ENCODE measurements at regions not wholly inside any gene's neighbourhood (a gene's known extent, or its start where the extent isn't known, plus 50 kb on each side); places are given as distances from the start of the nearest gene placed in this dataset.

- no peak for DNase-seq
These were observed 525.3 kb upstream of the NOVA1 start for GRCh38 chr14:27123162-27123561.

- DNase-seq, result no peak
These were observed 530.0 kb upstream of the NOVA1 start for GRCh38 chr14:27127838-27128237.

GRCh38 chr14:27134200-27134599, 536.4 kb upstream of the NOVA1 start:
- DNase-seq, result no peak

GRCh38 chr14:27145170-27145569, 547.3 kb upstream of the NOVA1 start:
- no peak for DNase-seq

GRCh38 chr14:27148143-27148542, 550.3 kb upstream of the NOVA1 start:
- no peak for DNase-seq

GRCh38 chr14:27164139-27164538, 566.3 kb upstream of the NOVA1 start:
- DNase-seq, result no peak

- DNase-seq, result no peak
These were observed 577.7 kb upstream of the NOVA1 start for GRCh38 chr14:27175489-27175888.

GRCh38 chr14:27181333-27181732, 583.5 kb upstream of the NOVA1 start:
- DNase-seq, result no peak

GRCh38 chr14:27184427-27184826, 586.6 kb upstream of the NOVA1 start:
- DNase-seq, result no peak

- no peak for DNase-seq
These were observed 588.2 kb upstream of the NOVA1 start for GRCh38 chr14:27186048-27186447.

GRCh38 chr14:27187136-27187535, 589.3 kb upstream of the NOVA1 start:
- DNase-seq, result no peak

GRCh38 chr14:27190296-27190695, 592.5 kb upstream of the NOVA1 start:
- no peak for DNase-seq

- DNase-seq, result no peak
These were observed 601.4 kb upstream of the NOVA1 start for GRCh38 chr14:27199272-27199671.

GRCh38 chr14:27205036-27205435, 607.2 kb upstream of the NOVA1 start:
- DNase-seq, result no peak

GRCh38 chr14:27211741-27212140, 613.9 kb upstream of the NOVA1 start:
- no peak for DNase-seq

GRCh38 chr14:27222671-27223070, 624.8 kb upstream of the NOVA1 start:
- no peak for DNase-seq

- no peak for DNase-seq
These were observed 626.1 kb upstream of the NOVA1 start for GRCh38 chr14:27223906-27224305.

- no peak for DNase-seq
These were observed 630.2 kb upstream of the NOVA1 start for GRCh38 chr14:27228053-27228452.

GRCh38 chr14:27234331-27234730, 636.5 kb upstream of the NOVA1 start:
- DNase-seq, result no peak

- DNase-seq, result no peak
These were observed 638.8 kb upstream of the NOVA1 start for GRCh38 chr14:27236601-27237000.

- DNase-seq, result no peak
These were observed 645.0 kb upstream of the NOVA1 start for GRCh38 chr14:27242874-27243273.

- no peak for DNase-seq
These were observed 645.5 kb upstream of the NOVA1 start for GRCh38 chr14:27243365-27243764.

GRCh38 chr14:27245947-27246346, 648.1 kb upstream of the NOVA1 start:
- DNase-seq, result no peak

GRCh38 chr14:27253966-27254365, 656.1 kb upstream of the NOVA1 start:
- DNase-seq, result no peak

GRCh38 chr14:27256805-27257204, 659.0 kb upstream of the NOVA1 start:
- DNase-seq, result no peak

GRCh38 chr14:27267876-27268275, 670.0 kb upstream of the NOVA1 start:
- DNase-seq, result no peak
